ENCODE measurements at regions not wholly inside any gene's neighbourhood (a gene's known extent, or its start where the extent isn't known, plus 50 kb on each side); places are given as distances from the start of the nearest gene placed in this dataset.

GRCh38 chr5:82396871-82397514 is 118.8 kb upstream of the RPS23 start (continued):
- TF ChIP-seq MXI1 (IDR thresholded peaks at IDR 0.05; ENCODE audit: borderline replicate concordance, low read depth, low read length): peak; percentile 44; the same call in 1 of the 3 replicates
- TF ChIP-seq GATAD1 (CRISPR knock-in tag; IDR thresholded peaks at IDR 0.05): 0 out of 2 replicates have a peak, but pooled peaks have one; percentile 33
- no peak for TF ChIP-seq RAD51 (IDR thresholded peaks at IDR 0.05; ENCODE audit: borderline replicate concordance)
- peak; percentile 29 for TF ChIP-seq YY1 (IDR thresholded peaks at IDR 0.05; ENCODE audit: insufficient read depth, insufficient replicate concordance, low read depth, low read length)
- TF ChIP-seq ZSCAN30 (CRISPR knock-in tag; IDR thresholded peaks at IDR 0.05): no peak
- TF ChIP-seq, protein P1, sequence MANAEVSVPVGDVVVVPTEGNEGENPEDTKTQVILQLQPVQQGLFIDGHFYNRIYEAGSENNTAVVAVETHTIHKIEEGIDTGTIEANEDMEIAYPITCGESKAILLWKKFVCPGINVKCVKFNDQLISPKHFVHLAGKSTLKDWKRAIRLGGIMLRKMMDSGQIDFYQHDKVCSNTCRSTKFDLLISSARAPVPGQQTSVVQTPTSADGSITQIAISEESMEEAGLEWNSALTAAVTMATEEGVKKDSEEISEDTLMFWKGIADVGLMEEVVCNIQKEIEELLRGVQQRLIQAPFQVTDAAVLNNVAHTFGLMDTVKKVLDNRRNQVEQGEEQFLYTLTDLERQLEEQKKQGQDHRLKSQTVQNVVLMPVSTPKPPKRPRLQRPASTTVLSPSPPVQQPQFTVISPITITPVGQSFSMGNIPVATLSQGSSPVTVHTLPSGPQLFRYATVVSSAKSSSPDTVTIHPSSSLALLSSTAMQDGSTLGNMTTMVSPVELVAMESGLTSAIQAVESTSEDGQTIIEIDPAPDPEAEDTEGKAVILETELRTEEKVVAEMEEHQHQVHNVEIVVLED (CRISPR knock-in tag; IDR thresholded peaks at IDR 0.05; ENCODE audit: borderline replicate concordance): no peak
- TF ChIP-seq, protein P2, sequence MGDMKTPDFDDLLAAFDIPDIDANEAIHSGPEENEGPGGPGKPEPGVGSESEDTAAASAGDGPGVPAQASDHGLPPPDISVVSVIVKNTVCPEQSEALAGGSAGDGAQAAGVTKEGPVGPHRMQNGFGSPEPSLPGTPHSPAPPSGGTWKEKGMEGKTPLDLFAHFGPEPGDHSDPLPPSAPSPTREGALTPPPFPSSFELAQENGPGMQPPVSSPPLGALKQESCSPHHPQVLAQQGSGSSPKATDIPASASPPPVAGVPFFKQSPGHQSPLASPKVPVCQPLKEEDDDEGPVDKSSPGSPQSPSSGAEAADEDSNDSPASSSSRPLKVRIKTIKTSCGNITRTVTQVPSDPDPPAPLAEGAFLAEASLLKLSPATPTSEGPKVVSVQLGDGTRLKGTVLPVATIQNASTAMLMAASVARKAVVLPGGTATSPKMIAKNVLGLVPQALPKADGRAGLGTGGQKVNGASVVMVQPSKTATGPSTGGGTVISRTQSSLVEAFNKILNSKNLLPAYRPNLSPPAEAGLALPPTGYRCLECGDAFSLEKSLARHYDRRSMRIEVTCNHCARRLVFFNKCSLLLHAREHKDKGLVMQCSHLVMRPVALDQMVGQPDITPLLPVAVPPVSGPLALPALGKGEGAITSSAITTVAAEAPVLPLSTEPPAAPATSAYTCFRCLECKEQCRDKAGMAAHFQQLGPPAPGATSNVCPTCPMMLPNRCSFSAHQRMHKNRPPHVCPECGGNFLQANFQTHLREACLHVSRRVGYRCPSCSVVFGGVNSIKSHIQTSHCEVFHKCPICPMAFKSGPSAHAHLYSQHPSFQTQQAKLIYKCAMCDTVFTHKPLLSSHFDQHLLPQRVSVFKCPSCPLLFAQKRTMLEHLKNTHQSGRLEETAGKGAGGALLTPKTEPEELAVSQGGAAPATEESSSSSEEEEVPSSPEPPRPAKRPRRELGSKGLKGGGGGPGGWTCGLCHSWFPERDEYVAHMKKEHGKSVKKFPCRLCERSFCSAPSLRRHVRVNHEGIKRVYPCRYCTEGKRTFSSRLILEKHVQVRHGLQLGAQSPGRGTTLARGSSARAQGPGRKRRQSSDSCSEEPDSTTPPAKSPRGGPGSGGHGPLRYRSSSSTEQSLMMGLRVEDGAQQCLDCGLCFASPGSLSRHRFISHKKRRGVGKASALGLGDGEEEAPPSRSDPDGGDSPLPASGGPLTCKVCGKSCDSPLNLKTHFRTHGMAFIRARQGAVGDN (CRISPR knock-in tag; IDR thresholded peaks at IDR 0.05): peak; percentile 58; the same call in 1 of the 2 replicates
- TF ChIP-seq, protein P3, sequence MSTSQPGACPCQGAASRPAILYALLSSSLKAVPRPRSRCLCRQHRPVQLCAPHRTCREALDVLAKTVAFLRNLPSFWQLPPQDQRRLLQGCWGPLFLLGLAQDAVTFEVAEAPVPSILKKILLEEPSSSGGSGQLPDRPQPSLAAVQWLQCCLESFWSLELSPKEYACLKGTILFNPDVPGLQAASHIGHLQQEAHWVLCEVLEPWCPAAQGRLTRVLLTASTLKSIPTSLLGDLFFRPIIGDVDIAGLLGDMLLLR (CRISPR knock-in tag; IDR thresholded peaks at IDR 0.05): no peak
- 0 out of 2 replicates have a peak, but pooled peaks have one; percentile 42 for TF ChIP-seq FOXK1 (CRISPR knock-in tag; IDR thresholded peaks at IDR 0.05; ENCODE audit: borderline replicate concordance, low read depth)
- TF ChIP-seq, protein P4, sequence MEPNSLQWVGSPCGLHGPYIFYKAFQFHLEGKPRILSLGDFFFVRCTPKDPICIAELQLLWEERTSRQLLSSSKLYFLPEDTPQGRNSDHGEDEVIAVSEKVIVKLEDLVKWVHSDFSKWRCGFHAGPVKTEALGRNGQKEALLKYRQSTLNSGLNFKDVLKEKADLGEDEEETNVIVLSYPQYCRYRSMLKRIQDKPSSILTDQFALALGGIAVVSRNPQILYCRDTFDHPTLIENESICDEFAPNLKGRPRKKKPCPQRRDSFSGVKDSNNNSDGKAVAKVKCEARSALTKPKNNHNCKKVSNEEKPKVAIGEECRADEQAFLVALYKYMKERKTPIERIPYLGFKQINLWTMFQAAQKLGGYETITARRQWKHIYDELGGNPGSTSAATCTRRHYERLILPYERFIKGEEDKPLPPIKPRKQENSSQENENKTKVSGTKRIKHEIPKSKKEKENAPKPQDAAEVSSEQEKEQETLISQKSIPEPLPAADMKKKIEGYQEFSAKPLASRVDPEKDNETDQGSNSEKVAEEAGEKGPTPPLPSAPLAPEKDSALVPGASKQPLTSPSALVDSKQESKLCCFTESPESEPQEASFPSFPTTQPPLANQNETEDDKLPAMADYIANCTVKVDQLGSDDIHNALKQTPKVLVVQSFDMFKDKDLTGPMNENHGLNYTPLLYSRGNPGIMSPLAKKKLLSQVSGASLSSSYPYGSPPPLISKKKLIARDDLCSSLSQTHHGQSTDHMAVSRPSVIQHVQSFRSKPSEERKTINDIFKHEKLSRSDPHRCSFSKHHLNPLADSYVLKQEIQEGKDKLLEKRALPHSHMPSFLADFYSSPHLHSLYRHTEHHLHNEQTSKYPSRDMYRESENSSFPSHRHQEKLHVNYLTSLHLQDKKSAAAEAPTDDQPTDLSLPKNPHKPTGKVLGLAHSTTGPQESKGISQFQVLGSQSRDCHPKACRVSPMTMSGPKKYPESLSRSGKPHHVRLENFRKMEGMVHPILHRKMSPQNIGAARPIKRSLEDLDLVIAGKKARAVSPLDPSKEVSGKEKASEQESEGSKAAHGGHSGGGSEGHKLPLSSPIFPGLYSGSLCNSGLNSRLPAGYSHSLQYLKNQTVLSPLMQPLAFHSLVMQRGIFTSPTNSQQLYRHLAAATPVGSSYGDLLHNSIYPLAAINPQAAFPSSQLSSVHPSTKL (CRISPR knock-in tag; IDR thresholded peaks at IDR 0.05): peak; percentile 88
- TF ChIP-seq SMAD9 (CRISPR knock-in tag; IDR thresholded peaks at IDR 0.05): no peak
- TF ChIP-seq ZFP62 (CRISPR knock-in tag; IDR thresholded peaks at IDR 0.05): no peak
- no peak for TF ChIP-seq ZNF224 (CRISPR knock-in tag; IDR thresholded peaks at IDR 0.05)

Measured in HepG2 (cell line).